CD4-positive, CD25-positive, alpha-beta regulatory T cell (primary cell): ENCODE measurements at regions not wholly inside any gene's neighbourhood (a gene's known extent, or its start where the extent isn't known, plus 50 kb on each side); places are given as distances from the start of the nearest gene placed in this dataset.

Experiments used
- ATAC-seq, 2 donors: fragments of 150-1000 bp; cut with Tn5 transposase; one replicate each; pipeline ENCODE4 v1.10.0; 2021; ENCODE audit warnings: low read depth in 2 of 2, moderate number of reproducible peaks in 2 of 2, moderate library complexity in 1 of 2
- DNase-seq, 3 donors: peaks; one replicate each; pipeline versions ENCODE4 v3.0.0 to v3.0.0-alpha.2; 2012 to 2022; ENCODE audit warnings: mixed read lengths in 1 of 3
- H3K27ac ChIP-seq: one replicate; pipeline ENCODE4 v1.7.0; 2013; ENCODE audit warnings: mild to moderate bottlenecking, low read length; ENCODE audit not compliant: insufficient read depth, poor library complexity, severe bottlenecking
- H3K27me3 ChIP-seq: one replicate; pipeline ENCODE4 v1.7.0; 2013; ENCODE audit warnings: low read length; ENCODE audit not compliant: control insufficient read depth, insufficient read depth
- H3K36me3 ChIP-seq: one replicate; pipeline ENCODE4 v1.7.0; 2013; ENCODE audit warnings: mild to moderate bottlenecking, low read length, moderate library complexity; ENCODE audit not compliant: control insufficient read depth, insufficient read depth
- H3K4me1 ChIP-seq: 2 replicates; pipeline ENCODE4 v1.7.0; 2013; ENCODE audit warnings: mild to moderate bottlenecking, low read length; ENCODE audit not compliant: insufficient read depth, control insufficient read depth, poor library complexity, severe bottlenecking
- H3K4me3 ChIP-seq: one replicate; pipeline ENCODE4 v1.7.0; 2013; ENCODE audit warnings: low read depth, mild to moderate bottlenecking, low read length, moderate library complexity
- H3K9me3 ChIP-seq, 2 experiments: 1 replicate in 1 of 2; 2 replicates in 1 of 2; pipeline ENCODE4 v1.7.0; 2013; ENCODE audit warnings: low read length in 2 of 2, mild to moderate bottlenecking in 1 of 2, moderate library complexity in 1 of 2; ENCODE audit not compliant: control insufficient read depth in 2 of 2
- H3K27ac Mint-ChIP-seq, 3 donors: one replicate each; pipeline ENCODE4 v1.8.0; 2020 to 2022; ENCODE audit warnings: mild to moderate bottlenecking in 3 of 3, mixed read lengths in 3 of 3, moderate library complexity in 2 of 3
- H3K27me3 Mint-ChIP-seq: one replicate; pipeline ENCODE4 v1.8.0; 2022; ENCODE audit warnings: mild to moderate bottlenecking, mixed read lengths
- H3K36me3 Mint-ChIP-seq: one replicate; pipeline ENCODE4 v1.8.0; 2020; ENCODE audit warnings: mixed read lengths
- H3K4me1 Mint-ChIP-seq, 4 donors: one replicate each; pipeline ENCODE4 v1.8.0; 2020 to 2022; ENCODE audit warnings: mixed read lengths in 4 of 4, mild to moderate bottlenecking in 1 of 4
- H3K4me3 Mint-ChIP-seq, 4 donors: one replicate each; pipeline ENCODE4 v1.8.0; 2020 to 2022; ENCODE audit warnings: mild to moderate bottlenecking in 4 of 4, mixed read lengths in 4 of 4, moderate library complexity in 3 of 4
- H3K9me3 Mint-ChIP-seq, 7 donors: one replicate each; pipeline ENCODE4 v1.8.0; 2020 to 2022; ENCODE audit warnings: mixed read lengths in 7 of 7, mild to moderate bottlenecking in 3 of 7, moderate library complexity in 2 of 7

- H3K36me3 ChIP-seq: no peaks in the 10 kb centered on the region
- ATAC-seq (no peak), DNase-seq (no peak)
- Mint-ChIP-seq H3K36me3 (no peaks in the 10 kb centered on the region), H3K27ac (no peak overlapping the region), H3K4me1 (no peaks in the 10 kb centered on the region), H3K9me3 (no peaks in the 10 kb centered on the region), H3K27me3 (no peaks in the 10 kb centered on the region), H3K4me3 (no peak overlapping the region)
- no peak overlapping the region for H3K27ac ChIP-seq
- no peak overlapping the region for H3K4me3 ChIP-seq
- H3K27me3 ChIP-seq: no peaks in the 10 kb centered on the region
- no peaks in the 10 kb centered on the region for H3K4me1 ChIP-seq
- no peaks in the 10 kb centered on the region for H3K9me3 ChIP-seq
Observed at GRCh38 chr2:217715484-217715883, 287.3 kb downstream of the TNS1 start.

- no peak for ATAC-seq
- no peak for DNase-seq
- Mint-ChIP-seq H3K27ac (no peak overlapping the region), H3K4me3 (no peak overlapping the region), H3K9me3 (no peaks in the 10 kb centered on the region), H3K27me3 (no peaks in the 10 kb centered on the region), H3K36me3 (no peaks in the 10 kb centered on the region), H3K4me1 (no peaks in the 10 kb centered on the region)
- Histone ChIP-seq H3K27me3 (no peaks in the 10 kb centered on the region), H3K9me3 (no peaks in the 10 kb centered on the region), H3K4me1 (no peaks in the 10 kb centered on the region), H3K4me3 (no peak overlapping the region), H3K36me3 (no peaks in the 10 kb centered on the region), H3K27ac (no peak overlapping the region)
Observed at GRCh38 chr2:217714287-217714751, 288.5 kb downstream of the TNS1 start.

DNA sequence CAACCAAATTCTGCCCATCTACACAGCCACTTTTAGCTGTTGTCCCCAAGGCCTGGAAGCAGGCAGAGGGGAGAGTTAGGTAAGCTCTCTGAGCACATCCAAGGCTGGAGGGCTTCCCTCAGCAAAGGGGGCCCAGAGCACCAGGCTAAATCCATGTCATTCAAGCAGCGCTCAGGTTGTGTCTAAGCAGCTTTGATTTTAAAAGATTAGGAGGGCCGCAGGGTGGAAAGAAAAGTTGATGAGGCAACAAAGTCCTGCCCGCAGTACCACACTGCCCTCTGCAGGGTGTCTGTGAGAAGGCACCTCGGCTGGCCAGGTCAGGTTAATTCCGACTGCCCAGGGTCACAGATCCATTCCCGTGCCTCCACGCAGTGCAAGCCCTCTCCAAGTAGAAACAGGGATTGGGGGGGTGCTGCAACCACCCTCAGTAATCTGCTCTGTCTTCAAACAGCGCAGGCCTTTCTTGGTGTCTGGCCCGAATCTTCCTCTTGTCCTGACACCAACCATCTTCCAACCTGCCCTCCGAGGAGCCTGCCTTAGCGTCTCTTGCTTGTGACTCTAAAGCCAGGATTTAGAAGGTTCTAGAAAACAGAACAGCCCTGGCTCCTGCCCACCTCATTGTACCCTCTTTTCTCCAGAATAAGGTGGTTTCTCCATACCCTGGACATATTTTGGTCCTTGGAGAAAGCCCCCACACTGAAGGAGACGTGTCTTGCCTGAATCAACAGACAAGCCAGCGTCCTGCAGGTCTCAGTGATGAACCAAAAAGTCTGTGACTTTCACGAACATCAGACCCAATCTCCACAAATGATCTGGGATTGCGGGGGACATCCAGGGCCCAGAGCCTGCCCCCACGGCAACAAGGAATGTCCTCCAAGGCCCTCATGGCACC, 289.2 kb downstream of the TNS1 start:
- no peaks in the 10 kb centered on the region for H3K36me3 Mint-ChIP-seq
- DNase-seq: peak; percentile 36 to 58 (median 52)
- H3K27ac Mint-ChIP-seq: peak overlapping the region in 1 of 3 donors; percentile 54
- no peaks in the 10 kb centered on the region for H3K9me3 Mint-ChIP-seq
- Histone ChIP-seq H3K9me3 (no peaks in the 10 kb centered on the region), H3K4me1 (no peaks in the 10 kb centered on the region), H3K27ac (no peak overlapping the region), H3K27me3 (no peaks in the 10 kb centered on the region), H3K4me3 (no peak overlapping the region), H3K36me3 (no peaks in the 10 kb centered on the region)
- ATAC-seq: peak; percentile 51 to 57
- no peaks in the 10 kb centered on the region for H3K27me3 Mint-ChIP-seq
- H3K4me3 Mint-ChIP-seq: no peak overlapping the region
- H3K4me1 Mint-ChIP-seq: no peaks in the 10 kb centered on the region

- DNase-seq (no peak), ATAC-seq (no peak)
- Histone ChIP-seq H3K4me3 (no peak overlapping the region), H3K9me3 (no peaks in the 10 kb centered on the region), H3K4me1 (no peaks in the 10 kb centered on the region), H3K27ac (no peak overlapping the region), H3K27me3 (no peaks in the 10 kb centered on the region), H3K36me3 (no peaks in the 10 kb centered on the region)
- Mint-ChIP-seq H3K4me3 (no peak overlapping the region), H3K27me3 (no peaks in the 10 kb centered on the region), H3K27ac (no peak overlapping the region), H3K4me1 (no peaks in the 10 kb centered on the region), H3K9me3 (no peaks in the 10 kb centered on the region), H3K36me3 (no peaks in the 10 kb centered on the region)
Observed at GRCh38 chr2:217712431-217712830, 290.4 kb downstream of the TNS1 start.

- H3K27ac Mint-ChIP-seq: no peak overlapping the region
- no peaks in the 10 kb centered on the region for H3K27me3 ChIP-seq
- no peaks in the 10 kb centered on the region for H3K4me1 Mint-ChIP-seq
- H3K36me3 Mint-ChIP-seq: no peaks in the 10 kb centered on the region
- H3K4me1 ChIP-seq: no peaks in the 10 kb centered on the region
- H3K36me3 ChIP-seq: no peaks in the 10 kb centered on the region
- H3K4me3 ChIP-seq: no peak overlapping the region
- no peaks in the 10 kb centered on the region for H3K9me3 ChIP-seq
- ATAC-seq: no peak
- H3K27me3 Mint-ChIP-seq: no peaks in the 10 kb centered on the region
- DNase-seq: no peak
- H3K4me3 Mint-ChIP-seq: no peak overlapping the region
- H3K9me3 Mint-ChIP-seq: no peaks in the 10 kb centered on the region
- H3K27ac ChIP-seq: no peak overlapping the region
Observed at GRCh38 chr2:217711188-217711587, 291.6 kb downstream of the TNS1 start.

GRCh38 chr2:217710211-217710765, 292.5 kb downstream of the TNS1 start:
- H3K4me3 ChIP-seq: no peak overlapping the region
- no peak overlapping the region for H3K27ac ChIP-seq
- Mint-ChIP-seq H3K9me3 (no peaks in the 10 kb centered on the region), H3K36me3 (no peaks in the 10 kb centered on the region), H3K4me1 (no peaks in the 10 kb centered on the region), H3K27me3 (no peaks in the 10 kb centered on the region), H3K27ac (no peak overlapping the region), H3K4me3 (no peak overlapping the region)
- no peak for ATAC-seq
- no peaks in the 10 kb centered on the region for H3K9me3 ChIP-seq
- DNase-seq: no peak
- no peaks in the 10 kb centered on the region for H3K4me1 ChIP-seq
- no peaks in the 10 kb centered on the region for H3K27me3 ChIP-seq
- H3K36me3 ChIP-seq: no peaks in the 10 kb centered on the region

DNA sequence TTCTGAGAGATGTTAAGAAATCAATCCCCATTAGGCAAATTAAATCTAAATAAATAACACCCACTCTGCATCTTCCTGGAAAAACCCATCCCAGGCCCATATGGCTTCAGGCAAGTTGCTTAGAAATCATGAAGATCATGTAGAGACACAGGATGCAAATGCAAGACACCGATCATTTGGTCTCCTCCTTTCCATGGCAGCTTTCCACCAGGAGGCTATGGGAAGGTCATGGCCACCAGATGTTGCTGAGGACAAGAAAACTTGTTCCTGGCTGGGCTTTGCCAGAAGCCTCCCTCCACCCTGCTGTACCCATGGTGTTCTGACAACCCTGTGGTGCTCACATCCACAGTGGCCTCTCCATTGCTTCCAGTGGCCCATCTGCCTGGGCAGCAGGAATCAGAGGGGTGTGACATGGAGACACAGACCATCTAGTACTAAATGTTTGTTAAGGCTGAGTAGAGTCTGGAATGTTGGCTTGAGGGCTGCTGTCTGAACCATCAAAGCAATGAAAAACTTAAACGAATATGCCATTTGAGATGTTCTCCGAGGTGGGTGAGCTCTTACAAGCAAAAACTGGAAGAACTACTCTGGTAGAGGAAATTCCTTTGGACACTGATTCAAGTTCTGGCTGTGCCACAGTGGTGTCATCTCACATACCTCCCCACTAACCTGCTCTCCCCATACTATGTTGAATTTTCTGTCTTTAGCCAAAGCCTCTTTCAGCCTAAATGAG, 293.2 kb downstream of the TNS1 start:
- H3K4me3 Mint-ChIP-seq: no peak overlapping the region
- H3K4me1 ChIP-seq: no peaks in the 10 kb centered on the region
- H3K27ac ChIP-seq: no peak overlapping the region
- DNase-seq (no peak), ATAC-seq (no peak)
- no peaks in the 10 kb centered on the region for H3K36me3 ChIP-seq
- H3K27me3 Mint-ChIP-seq: no peaks in the 10 kb centered on the region
- H3K27ac Mint-ChIP-seq: no peak overlapping the region
- no peaks in the 10 kb centered on the region for H3K27me3 ChIP-seq
- no peaks in the 10 kb centered on the region for H3K36me3 Mint-ChIP-seq
- no peaks in the 10 kb centered on the region for H3K9me3 ChIP-seq
- no peak overlapping the region for H3K4me3 ChIP-seq
- no peaks in the 10 kb centered on the region for H3K4me1 Mint-ChIP-seq
- peaks cover 0 to 1% (median 0%) of the 10 kb centered on the region in 7 donors for H3K9me3 Mint-ChIP-seq
